HPDE6-E6E7 (cell line): ENCODE measurements at regions not wholly inside any gene's neighbourhood (a gene's known extent, or its start where the extent isn't known, plus 50 kb on each side); places are given as distances from the start of the nearest gene placed in this dataset.

Experiments
- DNase-seq: peaks from one replicate; pipeline ENCODE4 v3.0.0; 2011; ENCODE audit warnings: missing footprints; ENCODE audit errors: extremely low spot score

DNA sequence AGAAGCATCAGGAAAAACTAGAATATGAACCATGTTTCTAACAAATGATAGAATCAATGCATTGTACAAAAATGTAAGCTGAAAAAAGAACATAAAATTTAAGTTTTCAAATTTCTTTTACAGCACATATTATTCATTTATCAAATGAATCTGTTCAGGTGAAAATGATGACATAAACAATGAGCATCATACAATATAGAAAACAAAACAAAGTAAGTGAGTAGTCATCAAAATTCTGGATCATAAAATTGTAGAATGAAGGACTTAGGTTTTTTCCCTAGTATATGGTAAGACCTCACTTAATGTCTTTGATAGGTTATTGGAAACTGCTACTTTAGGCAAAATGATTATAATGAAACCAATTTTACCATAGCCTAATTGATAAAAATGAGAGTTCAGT lies 427.0 kb upstream of the KCNH7 start:
- no peak for DNase-seq

GRCh38 chr2:163264341-163264740 lies 425.8 kb upstream of the KCNH7 start:
- no peak for DNase-seq

GRCh38 chr2:163259489-163259888 lies 420.9 kb upstream of the KCNH7 start:
- no peak for DNase-seq

- DNase-seq = no peak
These were observed 416.5 kb upstream of the KCNH7 start for GRCh38 chr2:163255086-163255485.

DNA sequence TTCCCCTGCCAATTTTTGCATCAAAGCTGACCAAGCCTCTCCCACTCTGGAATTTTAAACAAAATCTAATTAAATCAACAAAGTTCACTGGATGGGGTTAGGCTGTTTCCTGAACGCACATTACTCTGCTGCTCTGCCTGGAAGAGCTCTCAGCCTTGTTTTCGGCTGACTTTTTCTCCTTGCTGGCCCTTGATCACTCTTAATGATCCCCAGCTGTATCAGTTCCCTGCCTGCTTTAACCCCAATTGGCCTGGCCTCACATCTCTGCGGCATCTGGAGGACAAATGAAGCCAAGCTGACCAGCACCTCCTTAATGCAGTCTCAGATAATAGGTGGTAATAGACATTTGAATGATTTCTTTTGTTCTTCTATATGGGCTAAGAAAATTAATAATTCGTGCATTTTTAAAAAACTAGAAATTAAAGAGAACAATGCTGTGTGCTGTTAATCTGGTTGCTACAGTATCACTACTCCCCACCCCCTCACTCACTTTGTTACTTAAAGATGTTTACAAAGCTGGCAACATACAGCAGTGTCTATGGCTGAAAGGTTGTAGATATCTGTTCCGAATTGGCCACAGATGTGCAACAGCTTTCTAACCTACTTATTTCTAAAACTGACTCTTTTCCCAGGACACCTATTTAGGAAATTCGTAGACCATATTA lies 415.2 kb upstream of the KCNH7 start:
- no peak for DNase-seq

DNA sequence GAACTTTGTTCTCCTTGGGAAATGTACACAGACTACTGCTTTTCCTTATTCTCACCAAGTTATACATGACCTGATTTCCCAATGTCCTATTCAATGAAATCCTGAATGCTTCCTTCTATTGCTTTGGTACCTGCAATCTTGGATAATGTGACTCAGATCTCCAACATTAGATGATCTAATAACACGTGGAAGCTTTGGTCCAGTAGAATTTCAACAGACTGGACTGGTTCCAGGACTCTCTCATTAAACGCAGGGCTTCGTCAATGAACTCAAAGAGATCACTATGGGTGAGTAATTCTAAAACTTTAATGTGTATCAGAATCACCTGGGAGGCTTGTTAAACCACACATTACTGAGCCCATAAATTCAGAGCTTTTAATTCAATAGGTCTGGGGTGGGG lies 413.6 kb upstream of the KCNH7 start:
- DNase-seq = no peak

DNA sequence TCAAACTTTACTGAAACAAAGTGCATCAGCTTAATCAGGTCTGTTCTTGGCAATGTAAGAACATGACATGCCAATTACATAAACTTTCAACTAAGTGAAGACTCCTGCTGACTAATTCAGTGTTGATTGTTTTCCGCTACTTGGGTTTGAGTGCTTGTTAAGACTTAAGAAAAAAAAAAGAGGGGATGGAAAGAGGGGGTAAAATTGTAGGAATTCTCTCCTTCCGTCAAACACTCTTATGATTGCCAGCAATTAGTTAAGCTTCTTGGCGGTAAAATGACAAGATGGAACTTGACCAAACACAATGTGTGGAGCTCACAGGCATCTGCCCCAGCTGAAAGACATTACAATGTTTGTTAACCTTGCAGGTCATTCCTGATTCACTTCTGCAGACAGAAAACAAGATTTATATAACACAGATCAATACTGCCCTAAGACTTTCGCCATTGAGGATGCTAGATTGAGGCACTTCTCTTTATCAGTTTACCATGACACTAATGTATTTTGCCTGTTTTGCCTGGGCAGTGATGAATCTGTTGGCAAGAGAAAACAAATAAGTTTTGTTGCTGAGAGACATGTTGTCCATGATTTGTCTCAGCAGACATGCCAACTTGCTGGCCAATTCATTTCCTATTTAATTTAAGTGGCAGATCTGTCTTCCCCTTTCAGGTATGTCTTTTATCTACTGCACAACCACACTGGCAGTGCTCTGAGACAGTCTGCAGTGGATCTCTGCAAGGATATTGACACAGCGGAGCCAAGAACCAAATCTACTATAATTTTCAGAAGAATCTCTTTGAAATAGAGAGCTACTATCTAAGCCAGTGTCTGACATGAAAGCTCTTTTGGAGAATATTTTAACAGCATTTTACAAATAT lies 410.0 kb upstream of the KCNH7 start:
- DNase-seq = no peak

DNA sequence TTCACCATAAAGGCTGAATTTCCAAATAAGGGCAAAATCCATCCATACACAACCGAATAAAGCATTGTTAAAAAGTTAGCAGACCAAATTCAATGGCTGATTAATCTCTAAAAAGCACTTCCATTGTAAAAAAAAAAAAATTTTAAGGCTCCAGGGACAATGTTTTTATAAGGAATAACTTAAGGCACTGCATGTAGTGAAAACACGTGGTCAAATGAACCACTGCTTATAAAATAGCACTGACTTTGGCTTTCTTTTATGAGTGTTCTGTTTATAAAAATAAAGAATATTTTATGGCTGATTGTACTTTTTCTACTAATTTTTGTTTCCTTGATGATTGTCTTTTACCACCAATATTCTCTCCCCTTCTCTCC lies 409.3 kb upstream of the KCNH7 start:
- DNase-seq = no peak

DNA sequence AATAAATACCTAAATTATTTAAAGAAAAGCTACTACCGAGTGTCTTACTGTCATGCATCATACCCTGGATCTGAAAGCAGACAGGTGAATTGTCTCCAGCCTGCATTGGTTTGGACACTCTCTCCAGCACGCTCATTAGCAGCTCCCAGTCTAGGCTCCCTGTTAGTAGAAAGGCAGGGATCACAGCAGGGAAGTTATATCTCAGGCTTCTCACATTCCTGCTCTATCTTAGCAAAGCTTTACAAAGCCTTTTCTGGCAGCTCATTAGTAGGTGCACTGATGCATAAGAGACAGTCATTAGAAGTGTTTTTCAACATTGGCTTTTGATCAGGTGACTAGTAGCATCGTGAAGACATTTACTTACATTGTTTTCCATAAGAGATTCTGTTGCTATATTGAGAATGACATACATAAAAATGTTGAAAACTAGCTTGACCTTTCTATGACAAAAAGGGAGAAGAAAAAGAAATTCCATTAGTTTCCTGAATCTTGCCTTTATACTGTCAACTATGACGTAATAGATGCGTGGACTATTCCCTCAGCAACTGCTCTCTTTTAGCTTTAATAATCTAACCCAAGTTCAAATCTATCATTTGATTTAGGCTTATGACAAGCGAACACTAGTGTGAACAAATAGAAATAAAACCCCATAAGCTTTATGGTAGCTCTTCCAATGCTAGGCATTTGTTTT lies 408.7 kb upstream of the KCNH7 start:
- DNase-seq = no peak

DNA sequence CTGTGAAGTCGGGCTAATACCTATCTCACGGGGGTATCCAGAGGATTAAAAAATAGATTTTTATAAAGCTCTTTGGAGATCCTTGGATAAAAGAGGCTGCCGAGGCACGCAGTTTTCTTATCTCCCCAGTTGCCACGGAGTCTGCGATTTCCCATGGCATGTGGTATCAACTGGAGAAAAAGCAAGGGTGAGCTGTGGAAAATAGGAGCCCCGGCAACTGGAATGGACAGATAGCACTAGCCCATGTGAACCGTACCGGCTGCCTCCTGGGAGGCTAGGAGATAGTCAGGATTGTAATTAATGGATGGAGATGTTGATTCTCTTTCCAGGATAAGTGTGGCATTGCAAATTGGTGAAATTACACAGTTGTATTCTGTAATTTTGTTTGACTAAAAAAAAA lies 407.6 kb upstream of the KCNH7 start:
- DNase-seq = no peak

GRCh38 chr2:163236553-163236952 lies 398.0 kb upstream of the KCNH7 start:
- no peak for DNase-seq

- no peak for DNase-seq
These were observed 393.1 kb upstream of the KCNH7 start for GRCh38 chr2:163231666-163232065.

DNA sequence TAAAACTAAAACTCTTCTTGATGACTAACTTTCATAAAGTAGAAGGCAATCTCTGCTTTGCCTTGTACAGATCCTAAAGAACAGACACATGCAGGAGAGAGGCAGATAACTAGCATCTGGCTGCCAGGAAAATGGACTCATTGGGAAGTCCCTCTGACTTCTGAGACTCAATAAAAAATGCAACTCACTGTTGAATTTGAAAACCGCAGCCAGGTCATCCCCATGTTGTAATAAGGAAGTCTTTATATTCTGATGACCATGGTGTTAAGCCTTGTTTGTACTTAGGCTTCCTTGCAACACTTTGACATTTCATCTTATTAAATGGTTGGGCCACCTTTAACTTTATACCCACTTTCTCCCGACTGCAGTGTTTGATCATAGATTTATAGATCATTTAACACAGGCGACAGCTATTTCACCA lies 375.1 kb upstream of the KCNH7 start:
- DNase-seq = no peak

- DNase-seq = no peak
These were observed 371.9 kb upstream of the KCNH7 start for GRCh38 chr2:163210430-163210918.

GRCh38 chr2:163207693-163208370 lies 369.3 kb upstream of the KCNH7 start:
- no peak for DNase-seq

DNA sequence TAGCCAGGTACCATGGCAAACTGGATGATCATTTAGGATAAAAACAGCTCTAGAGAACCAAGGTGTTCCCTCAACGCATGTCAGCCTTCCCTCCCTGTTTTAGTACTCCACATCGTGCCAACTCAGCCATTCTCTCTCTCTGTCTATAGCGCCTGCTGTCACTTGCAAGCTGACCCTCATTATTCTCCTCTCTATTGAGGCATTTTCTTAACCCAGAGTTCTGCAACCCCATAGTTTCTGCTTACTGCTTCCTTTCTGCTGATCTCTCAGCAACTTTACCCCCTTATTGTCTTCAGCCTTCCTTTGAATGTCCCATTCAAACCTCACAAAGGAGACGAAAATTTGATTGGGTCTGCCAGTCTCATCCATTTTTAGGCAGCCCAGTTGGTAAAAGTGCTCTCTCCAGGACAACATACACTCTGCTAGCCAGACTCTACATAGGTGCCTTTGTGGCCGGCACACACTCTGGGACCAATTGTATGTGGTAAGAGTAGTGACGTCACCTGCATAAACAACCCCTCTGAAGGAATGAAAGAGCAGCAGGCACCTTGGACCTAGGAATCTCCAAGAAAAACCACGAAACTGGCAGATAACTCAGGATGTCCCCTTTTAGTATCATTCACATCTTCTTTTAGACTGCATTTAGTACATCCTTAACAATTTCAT lies 367.2 kb upstream of the KCNH7 start:
- no peak for DNase-seq

GRCh38 chr2:163200741-163201140 lies 362.2 kb upstream of the KCNH7 start:
- DNase-seq = no peak

GRCh38 chr2:163198972-163199371 lies 360.4 kb upstream of the KCNH7 start:
- DNase-seq = no peak

- DNase-seq = no peak
These were observed 359.4 kb upstream of the KCNH7 start for GRCh38 chr2:163198007-163198406.

- no peak for DNase-seq
These were observed 352.8 kb upstream of the KCNH7 start for GRCh38 chr2:163191372-163191771.

- no peak for DNase-seq
These were observed 349.6 kb upstream of the KCNH7 start for GRCh38 chr2:163187995-163188655.
